ENCODE measurements at regions not wholly inside any gene's neighbourhood (a gene's known extent, or its start where the extent isn't known, plus 50 kb on each side); places are given as distances from the start of the nearest gene placed in this dataset.

GRCh38 chr9:12903316-12903715 lies 128.5 kb downstream of the LURAP1L start:
- Histone ChIP-seq H3K9me3 (no peaks in the 10 kb centered on the region), H3K4me3 (no peak overlapping the region), H3K27ac (no peak overlapping the region), H3K36me3 (no peaks in the 10 kb centered on the region), H3K4me1 (no peaks in the 10 kb centered on the region), H3K27me3 (no peaks in the 10 kb centered on the region)
- TF ChIP-seq EP300 (IDR thresholded peaks at IDR 0.05), result no peak
- TF ChIP-seq CTCF (IDR thresholded peaks at IDR 0.05), result no peak
- no peak for TF ChIP-seq POLR2AphosphoS5 (IDR thresholded peaks at IDR 0.05)
- no peak for TF ChIP-seq POLR2A (IDR thresholded peaks at IDR 0.05)
- DNase-seq (ENCODE audit: low spot score in 2 of 2), result no peak
- 90% methylated on average over 2 of the region's 2 CpGs for WGBS

GRCh38 chr9:12904261-12905000 lies 129.6 kb downstream of the LURAP1L start:
- no peak for TF ChIP-seq EP300 (IDR thresholded peaks at IDR 0.05)
- no peak for TF ChIP-seq CTCF (IDR thresholded peaks at IDR 0.05)
- TF ChIP-seq POLR2AphosphoS5 (IDR thresholded peaks at IDR 0.05), result no peak
- TF ChIP-seq POLR2A (IDR thresholded peaks at IDR 0.05), result no peak
- 73% methylated on average over 2 of the region's 2 CpGs for WGBS
- Histone ChIP-seq H3K36me3 (no peaks in the 10 kb centered on the region), H3K4me3 (no peak overlapping the region), H3K4me1 (no peaks in the 10 kb centered on the region), H3K27me3 (no peaks in the 10 kb centered on the region), H3K27ac (no peak overlapping the region), H3K9me3 (no peaks in the 10 kb centered on the region)
- DNase-seq (ENCODE audit: low spot score in 2 of 2), result no peak

- DNase-seq (ENCODE audit: low spot score in 2 of 2), result no peak
- Histone ChIP-seq H3K27ac (no peak overlapping the region), H3K9me3 (no peaks in the 10 kb centered on the region), H3K27me3 (no peaks in the 10 kb centered on the region), H3K36me3 (no peaks in the 10 kb centered on the region), H3K4me3 (no peak overlapping the region), H3K4me1 (no peaks in the 10 kb centered on the region)
- TF ChIP-seq POLR2AphosphoS5 (IDR thresholded peaks at IDR 0.05) (no peak), EP300 (IDR thresholded peaks at IDR 0.05) (no peak), CTCF (IDR thresholded peaks at IDR 0.05) (no peak), POLR2A (IDR thresholded peaks at IDR 0.05) (no peak)
- 59% methylated on average over 3 of the region's 3 CpGs for WGBS
Measured at GRCh38 chr9:12906646-12907045, 131.8 kb downstream of the LURAP1L start.

GRCh38 chr9:12908895-12909294 lies 134.1 kb downstream of the LURAP1L start:
- H3K27me3 ChIP-seq, result no peaks in the 10 kb centered on the region
- H3K36me3 ChIP-seq, result no peaks in the 10 kb centered on the region
- no peak overlapping the region for H3K27ac ChIP-seq
- TF ChIP-seq POLR2AphosphoS5 (IDR thresholded peaks at IDR 0.05), result no peak
- TF ChIP-seq EP300 (IDR thresholded peaks at IDR 0.05), result no peak
- no peak for TF ChIP-seq CTCF (IDR thresholded peaks at IDR 0.05)
- TF ChIP-seq POLR2A (IDR thresholded peaks at IDR 0.05), result no peak
- no peaks in the 10 kb centered on the region for H3K4me1 ChIP-seq
- no peak for DNase-seq (ENCODE audit: low spot score in 2 of 2)
- no peak overlapping the region for H3K4me3 ChIP-seq
- WGBS, result 74% methylated on average over 3 of the region's 3 CpGs
- H3K9me3 ChIP-seq, result no peaks in the 10 kb centered on the region

GRCh38 chr9:12915366-12915954 lies 140.6 kb downstream of the LURAP1L start:
- H3K4me3 ChIP-seq, result no peak overlapping the region
- no peak for DNase-seq (ENCODE audit: low spot score in 2 of 2)
- H3K27ac ChIP-seq, result no peak overlapping the region
- H3K36me3 ChIP-seq, result no peaks in the 10 kb centered on the region
- H3K4me1 ChIP-seq, result no peaks in the 10 kb centered on the region
- TF ChIP-seq POLR2AphosphoS5 (IDR thresholded peaks at IDR 0.05) (no peak), EP300 (IDR thresholded peaks at IDR 0.05) (no peak), CTCF (IDR thresholded peaks at IDR 0.05) (no peak), POLR2A (IDR thresholded peaks at IDR 0.05) (no peak)
- 69% methylated on average over 3 of the region's 3 CpGs for WGBS
- H3K9me3 ChIP-seq, result no peaks in the 10 kb centered on the region
- no peaks in the 10 kb centered on the region for H3K27me3 ChIP-seq
